ENCODE measurements at regions not wholly inside any gene's neighbourhood (a gene's known extent, or its start where the extent isn't known, plus 50 kb on each side); places are given as distances from the start of the nearest gene placed in this dataset.

DNA sequence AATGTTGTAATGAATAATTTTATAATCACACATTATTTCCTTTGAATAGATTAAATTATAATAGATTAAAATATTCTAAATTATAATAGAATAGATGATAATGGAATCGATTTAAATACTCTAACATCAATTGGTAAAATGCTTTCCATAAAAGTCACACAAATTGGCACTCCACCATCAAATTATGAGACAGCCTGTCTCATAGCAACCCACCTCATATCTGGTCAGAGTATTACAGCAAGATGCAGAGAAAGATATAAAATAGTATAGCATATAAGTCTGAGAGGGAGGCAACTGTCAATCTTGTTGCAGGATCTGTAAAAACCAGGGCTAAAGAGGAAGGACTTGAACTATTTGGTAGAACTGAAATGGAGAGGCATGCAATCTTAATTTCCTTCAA, 98.4 kb upstream of the NCKAP5 start:
- TF ChIP-seq, protein P1, sequence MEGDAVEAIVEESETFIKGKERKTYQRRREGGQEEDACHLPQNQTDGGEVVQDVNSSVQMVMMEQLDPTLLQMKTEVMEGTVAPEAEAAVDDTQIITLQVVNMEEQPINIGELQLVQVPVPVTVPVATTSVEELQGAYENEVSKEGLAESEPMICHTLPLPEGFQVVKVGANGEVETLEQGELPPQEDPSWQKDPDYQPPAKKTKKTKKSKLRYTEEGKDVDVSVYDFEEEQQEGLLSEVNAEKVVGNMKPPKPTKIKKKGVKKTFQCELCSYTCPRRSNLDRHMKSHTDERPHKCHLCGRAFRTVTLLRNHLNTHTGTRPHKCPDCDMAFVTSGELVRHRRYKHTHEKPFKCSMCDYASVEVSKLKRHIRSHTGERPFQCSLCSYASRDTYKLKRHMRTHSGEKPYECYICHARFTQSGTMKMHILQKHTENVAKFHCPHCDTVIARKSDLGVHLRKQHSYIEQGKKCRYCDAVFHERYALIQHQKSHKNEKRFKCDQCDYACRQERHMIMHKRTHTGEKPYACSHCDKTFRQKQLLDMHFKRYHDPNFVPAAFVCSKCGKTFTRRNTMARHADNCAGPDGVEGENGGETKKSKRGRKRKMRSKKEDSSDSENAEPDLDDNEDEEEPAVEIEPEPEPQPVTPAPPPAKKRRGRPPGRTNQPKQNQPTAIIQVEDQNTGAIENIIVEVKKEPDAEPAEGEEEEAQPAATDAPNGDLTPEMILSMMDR (IDR thresholded peaks at IDR 0.05 in 2 of 3, conservative IDR thresholded peaks at IDR 0.05 in 1 of 3; ENCODE audit: borderline replicate concordance in 1 of 3, insufficient read depth in 1 of 3, low read depth in 2 of 3, low read length in 2 of 3) = no peak
- no peak for TF ChIP-seq POLR2A (IDR thresholded peaks at IDR 0.05; ENCODE audit: borderline replicate concordance, extremely low read depth, insufficient read depth, insufficient read length)
- TF ChIP-seq, protein P2, sequence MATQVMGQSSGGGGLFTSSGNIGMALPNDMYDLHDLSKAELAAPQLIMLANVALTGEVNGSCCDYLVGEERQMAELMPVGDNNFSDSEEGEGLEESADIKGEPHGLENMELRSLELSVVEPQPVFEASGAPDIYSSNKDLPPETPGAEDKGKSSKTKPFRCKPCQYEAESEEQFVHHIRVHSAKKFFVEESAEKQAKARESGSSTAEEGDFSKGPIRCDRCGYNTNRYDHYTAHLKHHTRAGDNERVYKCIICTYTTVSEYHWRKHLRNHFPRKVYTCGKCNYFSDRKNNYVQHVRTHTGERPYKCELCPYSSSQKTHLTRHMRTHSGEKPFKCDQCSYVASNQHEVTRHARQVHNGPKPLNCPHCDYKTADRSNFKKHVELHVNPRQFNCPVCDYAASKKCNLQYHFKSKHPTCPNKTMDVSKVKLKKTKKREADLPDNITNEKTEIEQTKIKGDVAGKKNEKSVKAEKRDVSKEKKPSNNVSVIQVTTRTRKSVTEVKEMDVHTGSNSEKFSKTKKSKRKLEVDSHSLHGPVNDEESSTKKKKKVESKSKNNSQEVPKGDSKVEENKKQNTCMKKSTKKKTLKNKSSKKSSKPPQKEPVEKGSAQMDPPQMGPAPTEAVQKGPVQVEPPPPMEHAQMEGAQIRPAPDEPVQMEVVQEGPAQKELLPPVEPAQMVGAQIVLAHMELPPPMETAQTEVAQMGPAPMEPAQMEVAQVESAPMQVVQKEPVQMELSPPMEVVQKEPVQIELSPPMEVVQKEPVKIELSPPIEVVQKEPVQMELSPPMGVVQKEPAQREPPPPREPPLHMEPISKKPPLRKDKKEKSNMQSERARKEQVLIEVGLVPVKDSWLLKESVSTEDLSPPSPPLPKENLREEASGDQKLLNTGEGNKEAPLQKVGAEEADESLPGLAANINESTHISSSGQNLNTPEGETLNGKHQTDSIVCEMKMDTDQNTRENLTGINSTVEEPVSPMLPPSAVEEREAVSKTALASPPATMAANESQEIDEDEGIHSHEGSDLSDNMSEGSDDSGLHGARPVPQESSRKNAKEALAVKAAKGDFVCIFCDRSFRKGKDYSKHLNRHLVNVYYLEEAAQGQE (IDR thresholded peaks at IDR 0.05; ENCODE audit: low read depth) = no peak
- no peak for TF ChIP-seq EZH2 (IDR thresholded peaks at IDR 0.05)
- TF ChIP-seq ZNF274 (IDR thresholded peaks at IDR 0.05; ENCODE audit: low read depth, low read length) = no peak
- TF ChIP-seq POLR2AphosphoS5 (IDR thresholded peaks at IDR 0.05; ENCODE audit: low read depth, low read length) = no peak
- TF ChIP-seq CEBPB (IDR thresholded peaks at IDR 0.05; ENCODE audit: low read depth) = no peak
- TF ChIP-seq, protein P3, sequence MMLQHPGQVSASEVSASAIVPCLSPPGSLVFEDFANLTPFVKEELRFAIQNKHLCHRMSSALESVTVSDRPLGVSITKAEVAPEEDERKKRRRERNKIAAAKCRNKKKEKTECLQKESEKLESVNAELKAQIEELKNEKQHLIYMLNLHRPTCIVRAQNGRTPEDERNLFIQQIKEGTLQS (IDR thresholded peaks at IDR 0.05) = no peak
